Transverse colon (tissue), 4 donors: ENCODE measurements at regions not wholly inside any gene's neighbourhood (a gene's known extent, or its start where the extent isn't known, plus 50 kb on each side); places are given as distances from the start of the nearest gene placed in this dataset.

Source experiments
- DNase-seq: peaks from one replicate; pipeline ENCODE4 v3.0.0-alpha.2; 2019
- H3K27ac ChIP-seq, 4 donors: fragments of 200-600 bp; sonication (generic); 2 replicates each; pipeline ENCODE4 v1.5.1; 2016 to 2018; ENCODE audit warnings: inconsistent platforms in 4 of 4
- H3K27me3 ChIP-seq: fragments of 200-600 bp; sonication (generic); 2 replicates; pipeline ENCODE4 v1.5.1; 2017; ENCODE audit warnings: inconsistent platforms
- H3K36me3 ChIP-seq, 4 donors: fragments of 200-600 bp; sonication (generic); 2 replicates each; pipeline ENCODE4 v1.5.1; 2017 to 2019; ENCODE audit warnings: inconsistent platforms in 4 of 4
- H3K4me1 ChIP-seq, 4 donors: fragments of 200-600 bp; sonication (generic); 2 replicates each; pipeline ENCODE4 v1.5.1; 2017 to 2020; ENCODE audit warnings: inconsistent platforms in 4 of 4
- H3K4me3 ChIP-seq, 4 donors: fragments of 200-600 bp; sonication (generic); 1 replicate in 1 of 4; 2 replicates in 3 of 4; pipeline versions ENCODE4 v1.5.1 to v1.6.1; 2017 to 2019; ENCODE audit warnings: inconsistent platforms in 4 of 4
- H3K9me3 ChIP-seq, 2 donors: fragments of 200-600 bp; sonication (generic); 2 replicates each; pipeline ENCODE4 v1.5.1; 2017 to 2019; ENCODE audit warnings: inconsistent platforms in 2 of 2
- CTCF ChIP-seq, 5 experiments: fragments of 200-600 bp in 3 of 5; fragments of 450-650 bp in 2 of 5; sonication (generic) in 3 of 5; IDR thresholded peaks; 1 replicate in 2 of 5; 2 replicates in 3 of 5; pipeline ENCODE4 v1.5.1; 2016 to 2017; ENCODE audit warnings: antibody characterized with exemption in 5 of 5, inconsistent platforms in 3 of 5, mild to moderate bottlenecking in 2 of 5, moderate library complexity in 1 of 5
- EP300 ChIP-seq: sonication (generic); formaldehyde crosslinking; IDR thresholded peaks from one replicate; pipeline ENCODE4 v1.6.1; 2017; ENCODE audit warnings: antibody characterized with exemption, low read depth
- POLR2A ChIP-seq: fragments of 450-650 bp; IDR thresholded peaks from one replicate; pipeline ENCODE4 v1.6.1; 2016; ENCODE audit warnings: antibody characterized with exemption, mild to moderate bottlenecking, moderate library complexity
- POLR2AphosphoS5 ChIP-seq, 3 donors: sonication (generic); formaldehyde crosslinking; IDR thresholded peaks; one replicate each; pipeline ENCODE4 v1.6.1; 2016; ENCODE audit warnings: antibody characterized with exemption in 3 of 3
- WGBS, 2 donors: methylation state at CpG; one replicate each; pipeline ENCODE4 v1.1.5; 2018; ENCODE audit warnings: low coverage in 1 of 2; 5-methylcytosine and 5-hydroxymethylcytosine counted together
- in situ Hi-C, 4 donors: fragments of 200-750 bp; cut with MboI; loops; one replicate each; pipeline versions ENCODE4 v1.15.0 to v1.15.1; 2017; ENCODE audit warnings: low sequenced_read_pairs in 3 of 4, low pct_ligation_motif_present in 1 of 4, low pct_unique_long_range_greater_than_20kb in 1 of 4
- intact Hi-C: fragments of 100-400 bp; cut with DNase I; formaldehyde crosslinking; loops from one replicate; pipeline ENCODE4 v1.15.1; 2023; ENCODE audit warnings: low total_unique reads

GRCh38 chr11:119996556-119996955 lies 141.4 kb downstream of the TRIM29 start:
- 53 to 90% methylated on average over 2 to 5 of the region's 5 CpGs for WGBS, 2 donors
- TF ChIP-seq CTCF (IDR thresholded peaks at IDR 0.05) = no peak
- no peak for TF ChIP-seq EP300
- no peak for TF ChIP-seq POLR2A
- no peak for TF ChIP-seq POLR2AphosphoS5 (IDR thresholded peaks at IDR 0.05)
- Histone ChIP-seq H3K36me3 (no peaks in the 10 kb centered on the region), H3K4me3 (no peak overlapping the region), H3K4me1 (no peaks in the 10 kb centered on the region), H3K9me3 (no peaks in the 10 kb centered on the region), H3K27ac (no peak overlapping the region), H3K27me3 (no peaks in the 10 kb centered on the region)
- in situ Hi-C loops = loop anchor here in 1 of 4 donors (25.0 kb wide), 1 partner anchor 291 kb away; no protein-coding TSS in a partner anchor
- DNase-seq = no peak
- intact Hi-C loops = no loop called here

GRCh38 chr11:119995730-119996491 lies 142.0 kb downstream of the TRIM29 start:
- WGBS, 2 donors = 63% methylated on average over 6 of the region's 6 CpGs; no CpG with 5 or more reads in 1 of the 2 donors
- no peak for DNase-seq
- Histone ChIP-seq H3K36me3 (no peaks in the 10 kb centered on the region), H3K4me1 (no peaks in the 10 kb centered on the region), H3K4me3 (no peak overlapping the region), H3K9me3 (no peaks in the 10 kb centered on the region), H3K27ac (no peak overlapping the region), H3K27me3 (no peaks in the 10 kb centered on the region)
- in situ Hi-C loops = loop anchor here in 1 of 4 donors (25.0 kb wide), 1 partner anchor 291 kb away; no protein-coding TSS in a partner anchor
- intact Hi-C loops = no loop called here
- TF ChIP-seq EP300 = no peak
- TF ChIP-seq CTCF (IDR thresholded peaks at IDR 0.05) = no peak
- TF ChIP-seq POLR2A = no peak
- TF ChIP-seq POLR2AphosphoS5 (IDR thresholded peaks at IDR 0.05) = no peak

- peak; percentile 30 for DNase-seq
- Histone ChIP-seq H3K36me3 (no peaks in the 10 kb centered on the region), H3K4me3 (no peak overlapping the region), H3K27ac (no peak overlapping the region), H3K9me3 (no peaks in the 10 kb centered on the region), H3K4me1 (no peaks in the 10 kb centered on the region), H3K27me3 (no peaks in the 10 kb centered on the region)
- 38% methylated on average over 4 of the region's 4 CpGs; no CpG with 5 or more reads in 1 of the 2 donors for WGBS, 2 donors
- no peak for TF ChIP-seq EP300
- TF ChIP-seq POLR2A = no peak
- TF ChIP-seq POLR2AphosphoS5 (IDR thresholded peaks at IDR 0.05) = no peak
- peak in 3 of 5 experiments; percentile 9 to 24 (median 16) for TF ChIP-seq CTCF (IDR thresholded peaks at IDR 0.05)
- intact Hi-C loops (no loop called here), in situ Hi-C loops (loop anchor here in 1 of 4 donors (25.0 kb wide), 1 partner anchor 294 kb away; no protein-coding TSS in a partner anchor)
Measured at GRCh38 chr11:119993722-119994121, 144.2 kb downstream of the TRIM29 start.

GRCh38 chr11:119992171-119993051 lies 145.5 kb downstream of the TRIM29 start:
- no peak overlapping the region for H3K4me3 ChIP-seq
- no peaks in the 10 kb centered on the region for H3K4me1 ChIP-seq
- no peak for DNase-seq
- in situ Hi-C loops (loop anchor here in 1 of 4 donors (25.0 kb wide), 1 partner anchor 295 kb away; no protein-coding TSS in a partner anchor), intact Hi-C loops (no loop called here)
- TF ChIP-seq EP300 (no peak), POLR2A (no peak), CTCF (IDR thresholded peaks at IDR 0.05) (no peak), POLR2AphosphoS5 (IDR thresholded peaks at IDR 0.05) (no peak)
- H3K27me3 ChIP-seq = no peaks in the 10 kb centered on the region
- H3K36me3 ChIP-seq = no peaks in the 10 kb centered on the region
- no peaks in the 10 kb centered on the region for H3K9me3 ChIP-seq
- 80 to 85% methylated on average over 1 to 23 of the region's 23 CpGs for WGBS, 2 donors
- H3K27ac ChIP-seq = no peak overlapping the region
